GM12878 (cell line): ENCODE measurements at regions not wholly inside any gene's neighbourhood (a gene's known extent, or its start where the extent isn't known, plus 50 kb on each side); places are given as distances from the start of the nearest gene placed in this dataset.

Experiments
- ATAC-seq: fragments of 200-7000 bp; cut with Tn5 transposase; 3 replicates; pipeline ENCODE4 v1.9.1; 2020; ENCODE audit warnings: mild to moderate bottlenecking, moderate library complexity
- BruUV-seq: library from RNA; stranded (reverse); fragments of 400-500 nt; replicated peaks from 2 replicates; lab custom pipeline; 2021; lab: Mats Ljungman, UMichigan
- CTCF ChIA-PET: fragments of 300-600 bp; sonication (Branson Sonifier 250); formaldehyde crosslinking; extraction: SDS; loops from one replicate; lab custom pipeline; 2021; ENCODE audit warnings: inconsistent platforms; lab: Yijun Ruan, JAX
- POLR2A ChIA-PET: fragments of 350-600 bp; formaldehyde crosslinking; extraction: SDS; loops from one replicate; lab custom pipeline; 2021; ENCODE audit warnings: inconsistent platforms; lab: Charles Lee
- RAD21 ChIA-PET: fragments of 300-600 bp; sonication (Branson Sonifier 250); formaldehyde crosslinking; loops from one replicate; lab custom pipeline; 2023; ENCODE audit warnings: antibody characterized with exemption; ENCODE audit not compliant: unreplicated experiment; lab: Charles Lee
- SMC1A ChIA-PET: fragments of 300-600 bp; sonication (Branson Sonifier 250); formaldehyde crosslinking; loops from one replicate; lab custom pipeline; 2023; ENCODE audit not compliant: unreplicated experiment, uncharacterized antibody; lab: Charles Lee
- DNase-seq: peaks from one replicate; pipeline ENCODE4 v3.0.0-alpha.2; 2011; ENCODE audit warnings: low read depth, low spot score
- FAIRE-seq: peaks from 3 replicates; lab custom pipeline; 2011; peaks lifted over from hg19 to GRCh38; lab: Jason Lieb, UNC
- H2AFZ ChIP-seq: 2 replicates; pipeline ENCODE4 v1.6.0; 2011; ENCODE audit warnings: low read depth, low read length, control low read depth; ENCODE audit not compliant: control insufficient read depth
- H3K27ac ChIP-seq: 2 replicates; pipeline ENCODE4 v1.5.1; 2011; ENCODE audit warnings: control low read depth; ENCODE audit not compliant: control insufficient read depth, insufficient read depth
- H3K27me3 ChIP-seq, 2 experiments: replicated peaks in 1 of 2; 2 replicates each; pipeline versions ENCODE4 v1.6.0 to v1.6.1; 2011; ENCODE audit warnings: low read length in 1 of 2; ENCODE audit not compliant: control insufficient read depth in 2 of 2, insufficient read depth in 2 of 2
- H3K36me3 ChIP-seq, 2 experiments: 2 replicates each; pipeline ENCODE4 v1.5.1; 2011; ENCODE audit warnings: low read length in 1 of 2; ENCODE audit not compliant: control insufficient read depth in 2 of 2, insufficient read depth in 2 of 2
- H3K4me1 ChIP-seq: 2 replicates; pipeline ENCODE4 v1.6.1; 2011; ENCODE audit warnings: mild to moderate bottlenecking, low read length, moderate library complexity, mixed read lengths; ENCODE audit not compliant: control insufficient read depth, insufficient read depth
- H3K4me2 ChIP-seq: 2 replicates; pipeline ENCODE4 v1.6.0; 2011; ENCODE audit warnings: control low read depth; ENCODE audit not compliant: control insufficient read depth, insufficient read depth
- H3K4me3 ChIP-seq: fragments of 200-600 bp; sonication (generic); 2 replicates; pipeline ENCODE4 v1.5.1; 2016
- H3K79me2 ChIP-seq: 2 replicates; pipeline ENCODE4 v1.6.0; 2011; ENCODE audit warnings: low read length; ENCODE audit not compliant: control insufficient read depth, insufficient read depth
- H3K9ac ChIP-seq: 2 replicates; pipeline ENCODE4 v1.8.0; 2011; ENCODE audit warnings: low read length, control low read depth, mixed read lengths; ENCODE audit not compliant: control insufficient read depth, insufficient read depth
- H3K9me3 ChIP-seq: replicated peaks from 3 replicates; pipeline ENCODE4 v1.5.1; 2011; ENCODE audit warnings: mild to moderate bottlenecking, low read length; ENCODE audit not compliant: control insufficient read depth, insufficient read depth
- H4K20me1 ChIP-seq: 2 replicates; pipeline ENCODE4 v1.6.0; 2011; ENCODE audit not compliant: control insufficient read depth, insufficient read depth
- ATF2 ChIP-seq: IDR thresholded peaks from 2 replicates; pipeline ENCODE4 v1.6.1; 2012; ENCODE audit warnings: low read length, inconsistent platforms
- HDGF ChIP-seq: fragments of 450-650 bp; IDR thresholded peaks from 2 replicates; pipeline ENCODE4 v1.6.1; 2016; ENCODE audit warnings: antibody characterized with exemption
- IKZF2 ChIP-seq, 2 experiments: fragments of 450-650 bp; IDR thresholded peaks; 2 replicates each; pipeline ENCODE4 v1.6.1; 2017; ENCODE audit warnings: mild to moderate bottlenecking in 2 of 2, moderate library complexity in 2 of 2
- IRF4 ChIP-seq: IDR thresholded peaks from 2 replicates; pipeline ENCODE4 v1.6.1; 2011; ENCODE audit warnings: low read depth, low read length
- MAX ChIP-seq: IDR thresholded peaks from 2 replicates; pipeline ENCODE4 v1.6.1; 2012; ENCODE audit warnings: low read depth, low read length, improper control_type of control experiment
- SIX5 ChIP-seq: IDR thresholded peaks from 2 replicates; pipeline ENCODE4 v1.6.1; 2011; ENCODE audit warnings: mild to moderate bottlenecking, low read depth, low read length, moderate library complexity; ENCODE audit not compliant: severe bottlenecking
- TARDBP ChIP-seq: IDR thresholded peaks from 2 replicates; pipeline ENCODE4 v1.6.1; 2016; ENCODE audit warnings: borderline replicate concordance
- ZBTB4 ChIP-seq: fragments of 450-650 bp; formaldehyde crosslinking; IDR thresholded peaks from 2 replicates; pipeline ENCODE4 v1.4.0; 2022; ENCODE audit warnings: mild to moderate bottlenecking, moderate library complexity
- WGBS: methylation state at CpG from one replicate; pipeline ENCODE4 v1.1.6; 2016; ENCODE audit warnings: low lambda C conversion rate; ENCODE audit not compliant: insufficient replicate concordance, insufficient coverage; ENCODE audit errors: missing lambda C conversion rate; 5-methylcytosine and 5-hydroxymethylcytosine counted together
- in situ Hi-C: fragments of 300-500 bp; cut with MboI; formaldehyde crosslinking; loops from 9 replicates; pipeline ENCODE4 v1.14.3; 2018; ENCODE audit warnings: mixed read lengths
- intact Hi-C: fragments of 100-400 bp; cut with micrococcal nuclease; formaldehyde crosslinking; loops from one replicate; pipeline ENCODE4 v1.14.2; 2022; ENCODE audit not compliant: unreplicated experiment

- Histone ChIP-seq H3K9ac (no peak overlapping the region), H3K27me3 (no peaks in the 10 kb centered on the region), H3K4me3 (no peak overlapping the region), H3K79me2 (no peaks in the 10 kb centered on the region), H3K9me3 (no peaks in the 10 kb centered on the region), H3K4me2 (no peak overlapping the region), H3K27ac (no peak overlapping the region), H2AFZ (peak overlapping the region; percentile 25; the same call in 1 of the 2 replicates), H3K36me3 (no peaks in the 10 kb centered on the region)
- POLR2A ChIA-PET: no interaction called here
- ATAC-seq: no peak
- intact Hi-C loops: no loop called here
- 50% methylated on average over 4 of the region's 4 CpGs for WGBS
- SMC1A ChIA-PET: interaction anchor here (0.7 kb wide), 1 partner anchor 140 kb away, joined by 3 read pairs; no protein-coding TSS in a partner anchor
- CTCF ChIA-PET: no interaction called here
- in situ Hi-C loops: no loop called here
- RAD21 ChIA-PET: no interaction called here
- no peak for DNase-seq
- TF ChIP-seq ZBTB4: no peak
- no peak for TF ChIP-seq IKZF2 (IDR thresholded peaks at IDR 0.05)
- TF ChIP-seq ATF2: no peak
- TF ChIP-seq HDGF: no peak
- no peak for TF ChIP-seq IRF4
- TF ChIP-seq SIX5: no peak
- TF ChIP-seq MAX: no peak
- no peak for TF ChIP-seq TARDBP
- TF ChIP-seq, all 136 proteins: peak for 0
- no peak for FAIRE-seq
- no peaks in the 10 kb centered on the region for H4K20me1 ChIP-seq
- no TSS peak for BruUV-seq
- H3K4me1 ChIP-seq: no peaks in the 10 kb centered on the region
These were observed 527.3 kb upstream of the GHITM start for GRCh38 chr10:83612050-83612449.
